ENCODE measurements at regions not wholly inside any gene's neighbourhood (a gene's known extent, or its start where the extent isn't known, plus 50 kb on each side); places are given as distances from the start of the nearest gene placed in this dataset.

DNA sequence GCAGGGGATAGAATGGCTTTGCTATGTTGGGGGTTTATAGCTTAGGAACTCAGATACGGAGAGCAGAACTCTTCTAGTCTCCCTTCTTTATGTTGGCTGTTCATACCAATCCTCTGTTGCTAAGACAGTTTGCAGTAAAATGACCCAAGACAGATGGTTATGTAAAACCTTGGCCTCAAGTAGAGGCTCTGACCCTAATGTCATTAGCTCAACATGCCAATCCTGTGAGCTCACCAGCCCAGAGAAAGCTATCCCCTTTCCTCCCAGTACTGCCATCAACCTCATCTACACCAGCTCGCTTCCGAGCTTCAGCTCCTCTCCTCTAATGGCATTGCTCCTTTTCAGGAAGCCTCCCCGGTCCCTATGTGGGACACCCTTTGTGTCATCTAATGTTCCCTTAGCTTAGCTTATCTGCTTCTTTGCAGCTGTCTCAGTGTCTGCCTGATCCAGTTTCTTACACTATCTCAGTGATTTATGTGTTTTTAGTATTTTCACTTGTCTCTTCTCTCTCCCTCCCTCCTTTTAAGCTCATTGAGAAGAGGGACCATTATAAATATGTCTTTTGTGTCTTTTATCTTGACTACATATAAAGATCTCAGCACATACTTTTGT is 281.3 kb upstream of the CLINT1 start:
- H3K27me3 ChIP-seq, result no peaks in the 10 kb centered on the region
- no peak for TF ChIP-seq CTCF (IDR thresholded peaks at IDR 0.05)
- H3K9me3 ChIP-seq, result no peaks in the 10 kb centered on the region
- H3K27ac ChIP-seq, result no peak overlapping the region
- peak in 1 of 2 donors; percentile 34 for DNase-seq
- H3K4me1 ChIP-seq, result peaks cover 0 to 8% (median 3%) of the 10 kb centered on the region in 4 donors
- no peaks in the 10 kb centered on the region for H3K36me3 ChIP-seq
- intact Hi-C loops (cut with DNase I; ENCODE audit: low total_unique reads), result no loop called here
- no peak overlapping the region for H3K4me3 ChIP-seq

GRCh38 chr5:158139161-158139560 is 280.2 kb upstream of the CLINT1 start:
- Histone ChIP-seq H3K9me3 (no peaks in the 10 kb centered on the region), H3K4me1 (peaks cover 0 to 8% (median 3%) of the 10 kb centered on the region in 4 donors), H3K27me3 (no peaks in the 10 kb centered on the region), H3K4me3 (no peak overlapping the region), H3K36me3 (no peaks in the 10 kb centered on the region), H3K27ac (no peak overlapping the region)
- intact Hi-C loops (cut with DNase I; ENCODE audit: low total_unique reads), result no loop called here
- DNase-seq, result no peak
- TF ChIP-seq CTCF (IDR thresholded peaks at IDR 0.05), result no peak

GRCh38 chr5:158135682-158136179 is 276.8 kb upstream of the CLINT1 start:
- DNase-seq, result peak in 1 of 2 donors; percentile 29
- Histone ChIP-seq H3K4me3 (no peak overlapping the region), H3K9me3 (no peaks in the 10 kb centered on the region), H3K27me3 (no peaks in the 10 kb centered on the region), H3K36me3 (no peaks in the 10 kb centered on the region), H3K4me1 (peaks cover 0 to 8% (median 3%) of the 10 kb centered on the region in 4 donors), H3K27ac (no peak overlapping the region)
- intact Hi-C loops (cut with DNase I; ENCODE audit: low total_unique reads), result no loop called here
- no peak for TF ChIP-seq CTCF (IDR thresholded peaks at IDR 0.05)

GRCh38 chr5:158133369-158133768 is 274.4 kb upstream of the CLINT1 start:
- Histone ChIP-seq H3K9me3 (no peaks in the 10 kb centered on the region), H3K27me3 (no peaks in the 10 kb centered on the region), H3K4me1 (no peaks in the 10 kb centered on the region), H3K36me3 (no peaks in the 10 kb centered on the region), H3K27ac (no peak overlapping the region), H3K4me3 (no peak overlapping the region)
- no peak for TF ChIP-seq CTCF (IDR thresholded peaks at IDR 0.05)
- intact Hi-C loops (cut with DNase I; ENCODE audit: low total_unique reads), result no loop called here
- no peak for DNase-seq

DNA sequence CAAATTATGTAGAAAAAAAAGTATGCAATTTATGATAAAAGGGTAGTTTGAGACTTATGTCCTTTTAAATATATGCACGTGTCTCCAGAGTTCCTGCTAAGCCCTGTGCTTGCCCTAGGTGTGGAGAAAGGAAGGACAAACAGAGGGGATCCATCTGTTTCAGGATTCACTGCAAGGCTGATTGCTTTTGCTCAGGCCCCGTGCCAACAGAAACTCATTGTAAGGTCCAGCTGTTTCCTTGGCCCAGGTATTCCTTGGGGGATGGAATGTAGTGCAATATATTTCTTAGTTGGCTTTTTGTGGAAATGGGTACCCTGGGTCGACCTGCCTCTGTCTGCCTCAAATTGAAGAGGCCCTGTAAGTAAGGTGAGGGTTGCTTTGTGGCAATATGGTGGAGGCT is 268.6 kb upstream of the CLINT1 start:
- no peaks in the 10 kb centered on the region for H3K36me3 ChIP-seq
- no peaks in the 10 kb centered on the region for H3K4me1 ChIP-seq
- no peak for DNase-seq
- no peaks in the 10 kb centered on the region for H3K27me3 ChIP-seq
- no peaks in the 10 kb centered on the region for H3K9me3 ChIP-seq
- no peak for TF ChIP-seq CTCF (IDR thresholded peaks at IDR 0.05)
- H3K27ac ChIP-seq, result no peak overlapping the region
- H3K4me3 ChIP-seq, result no peak overlapping the region
- intact Hi-C loops (cut with DNase I; ENCODE audit: low total_unique reads), result no loop called here

Data from tibial artery (tissue), 4 donors.